ENCODE measurements at regions not wholly inside any gene's neighbourhood (a gene's known extent, or its start where the extent isn't known, plus 50 kb on each side); places are given as distances from the start of the nearest gene placed in this dataset.

DNA sequence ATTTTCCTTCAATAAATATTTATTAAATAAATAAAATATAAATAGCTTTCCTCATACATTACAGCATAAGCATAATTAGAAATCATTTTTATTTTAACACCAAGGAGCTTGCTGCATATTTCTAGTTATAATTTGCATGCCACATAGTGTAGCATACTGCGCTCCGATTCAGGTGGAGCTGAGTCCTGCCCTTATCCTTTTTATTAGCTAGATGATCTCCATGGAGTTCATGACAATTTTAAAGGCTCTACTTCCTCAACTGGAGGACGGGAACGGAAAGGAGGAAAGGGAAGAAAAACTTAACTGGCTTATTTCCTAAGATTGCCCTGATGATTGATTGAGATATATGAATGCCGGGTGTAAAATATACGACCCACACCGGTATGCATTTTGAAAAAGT is 385.2 kb downstream of the PLK2 start:
- TF ChIP-seq, protein P1, sequence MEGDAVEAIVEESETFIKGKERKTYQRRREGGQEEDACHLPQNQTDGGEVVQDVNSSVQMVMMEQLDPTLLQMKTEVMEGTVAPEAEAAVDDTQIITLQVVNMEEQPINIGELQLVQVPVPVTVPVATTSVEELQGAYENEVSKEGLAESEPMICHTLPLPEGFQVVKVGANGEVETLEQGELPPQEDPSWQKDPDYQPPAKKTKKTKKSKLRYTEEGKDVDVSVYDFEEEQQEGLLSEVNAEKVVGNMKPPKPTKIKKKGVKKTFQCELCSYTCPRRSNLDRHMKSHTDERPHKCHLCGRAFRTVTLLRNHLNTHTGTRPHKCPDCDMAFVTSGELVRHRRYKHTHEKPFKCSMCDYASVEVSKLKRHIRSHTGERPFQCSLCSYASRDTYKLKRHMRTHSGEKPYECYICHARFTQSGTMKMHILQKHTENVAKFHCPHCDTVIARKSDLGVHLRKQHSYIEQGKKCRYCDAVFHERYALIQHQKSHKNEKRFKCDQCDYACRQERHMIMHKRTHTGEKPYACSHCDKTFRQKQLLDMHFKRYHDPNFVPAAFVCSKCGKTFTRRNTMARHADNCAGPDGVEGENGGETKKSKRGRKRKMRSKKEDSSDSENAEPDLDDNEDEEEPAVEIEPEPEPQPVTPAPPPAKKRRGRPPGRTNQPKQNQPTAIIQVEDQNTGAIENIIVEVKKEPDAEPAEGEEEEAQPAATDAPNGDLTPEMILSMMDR (IDR thresholded peaks at IDR 0.05; ENCODE audit: low read length) = no peak
- TF ChIP-seq EZH2 (IDR thresholded peaks at IDR 0.05; ENCODE audit: borderline replicate concordance, low read length) = no peak
